LHCN-M2 (cell line): ENCODE measurements at regions not wholly inside any gene's neighbourhood (a gene's known extent, or its start where the extent isn't known, plus 50 kb on each side); places are given as distances from the start of the nearest gene placed in this dataset.
A peak's percentile ranks its signal among the peaks of the same experiment; 100 is the strongest.
"Not testable (repeated sequence)": the region's sequence is repeated elsewhere in the genome, so short reads cannot be mapped to it uniquely, and the experiment has no call there.

Source experiments
- DNase-seq: peaks from one replicate; pipeline ENCODE4 v3.0.0-alpha.2; 2012; ENCODE audit warnings: low read depth

DNA sequence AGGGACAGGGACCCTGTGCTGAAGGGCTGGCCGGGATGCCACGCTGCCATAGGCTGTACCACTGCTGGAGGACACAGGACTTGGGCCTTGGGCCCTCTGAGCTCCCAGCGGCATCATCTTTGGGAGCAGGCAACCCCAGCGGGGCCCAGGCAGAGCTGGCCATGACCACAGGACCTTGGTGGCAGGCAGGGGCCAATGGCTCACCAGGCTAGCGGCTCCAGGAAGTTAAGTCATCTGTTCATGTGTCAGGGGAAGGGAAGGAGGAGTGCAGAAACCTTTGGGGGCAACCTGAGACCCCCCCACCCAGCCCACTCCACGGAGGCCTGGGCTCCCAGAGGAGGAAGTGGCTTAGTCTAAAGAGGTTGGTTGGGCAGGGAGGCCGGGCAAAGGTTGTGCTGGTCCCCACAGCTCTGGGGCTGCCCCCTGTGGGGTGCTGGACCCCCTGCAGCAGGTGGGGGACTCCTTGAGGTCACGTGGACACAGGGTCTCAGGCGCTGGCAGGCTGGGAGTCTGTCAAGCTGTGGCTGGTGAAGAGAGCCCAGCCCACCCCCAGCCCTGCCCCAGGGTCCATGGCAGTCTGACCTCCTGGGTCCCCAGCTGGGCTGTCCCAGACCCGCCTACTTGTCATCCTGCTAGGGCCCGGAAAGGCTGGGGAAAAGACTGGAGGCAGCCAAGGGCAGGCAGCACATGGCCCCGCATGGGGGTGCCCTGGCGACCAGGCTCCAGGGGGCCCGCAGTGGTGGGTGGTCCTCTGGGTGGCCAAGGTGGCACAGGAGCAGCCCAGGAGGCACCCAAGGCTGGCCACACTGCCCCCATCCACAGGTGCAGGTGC lies 184.3 kb downstream of the IGLL1 start:
- no peak for DNase-seq

DNA sequence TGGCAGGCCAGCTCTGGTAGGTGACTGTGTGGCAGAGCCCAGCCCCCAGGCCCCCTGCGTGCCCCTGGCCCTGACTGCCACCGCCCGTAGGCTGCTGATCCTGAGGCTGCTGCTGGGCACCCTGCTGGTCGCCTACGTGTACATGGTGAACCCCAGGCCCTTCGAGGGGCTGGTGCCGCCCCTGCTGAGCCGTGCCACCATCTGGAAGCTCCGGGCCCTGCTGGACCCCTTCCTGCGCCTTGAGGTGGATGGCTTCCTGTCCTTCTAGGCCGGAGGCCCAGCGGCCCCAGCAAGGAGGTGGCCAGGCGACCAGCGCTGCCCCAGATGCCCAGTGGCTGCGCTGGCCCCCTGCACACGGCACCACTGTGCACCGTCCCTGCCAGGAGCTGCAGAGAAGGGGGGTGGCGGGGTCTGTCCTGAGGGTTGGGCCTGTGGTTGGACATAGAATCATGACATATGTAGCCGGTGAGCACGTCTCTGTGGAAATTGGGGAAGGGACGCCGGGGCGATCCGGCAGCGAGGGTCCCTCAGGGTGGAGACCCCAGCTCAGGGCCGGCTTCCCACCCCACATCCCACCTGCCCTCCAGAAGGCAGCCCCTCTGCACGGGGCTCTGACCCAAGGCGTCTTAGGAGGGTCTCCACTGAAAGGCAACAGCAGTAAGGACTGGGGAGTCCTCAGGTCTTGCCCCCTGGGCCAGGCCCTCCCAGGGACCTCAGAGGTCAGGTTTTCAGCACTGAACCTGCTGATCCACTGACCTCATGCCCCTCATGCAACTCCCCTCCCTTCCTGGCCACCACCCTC lies 185.4 kb downstream of the IGLL1 start:
- DNase-seq: no peak

DNA sequence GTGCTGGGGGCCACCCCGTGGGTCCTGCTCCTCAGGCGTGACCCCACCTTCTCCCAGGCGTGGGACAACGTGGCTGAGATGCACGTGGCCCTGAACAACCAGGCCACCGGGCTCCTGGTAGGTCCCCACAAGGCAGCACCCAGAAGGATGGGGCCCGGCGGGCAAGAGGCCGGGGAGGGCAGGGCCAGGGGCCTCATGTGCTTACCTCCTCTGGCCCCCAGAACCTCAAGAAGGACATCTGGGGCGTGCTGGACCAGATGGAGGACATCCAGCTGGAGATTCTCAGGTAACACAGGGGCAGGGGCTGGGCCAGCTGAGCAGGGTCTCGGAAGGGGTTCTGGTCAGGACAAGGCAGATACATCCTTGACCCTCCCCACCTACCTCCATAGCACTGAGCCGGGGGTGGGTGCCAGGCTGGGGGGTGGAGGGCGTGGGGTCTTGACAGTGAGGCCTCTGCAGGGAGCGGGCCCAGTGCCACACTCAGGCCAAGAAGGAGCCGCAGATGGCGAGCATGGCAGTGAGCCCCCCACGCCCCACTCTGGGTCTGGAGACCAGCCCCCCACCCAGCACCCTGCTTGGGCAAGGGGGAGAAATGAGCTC lies 186.3 kb downstream of the IGLL1 start:
- no peak for DNase-seq

DNA sequence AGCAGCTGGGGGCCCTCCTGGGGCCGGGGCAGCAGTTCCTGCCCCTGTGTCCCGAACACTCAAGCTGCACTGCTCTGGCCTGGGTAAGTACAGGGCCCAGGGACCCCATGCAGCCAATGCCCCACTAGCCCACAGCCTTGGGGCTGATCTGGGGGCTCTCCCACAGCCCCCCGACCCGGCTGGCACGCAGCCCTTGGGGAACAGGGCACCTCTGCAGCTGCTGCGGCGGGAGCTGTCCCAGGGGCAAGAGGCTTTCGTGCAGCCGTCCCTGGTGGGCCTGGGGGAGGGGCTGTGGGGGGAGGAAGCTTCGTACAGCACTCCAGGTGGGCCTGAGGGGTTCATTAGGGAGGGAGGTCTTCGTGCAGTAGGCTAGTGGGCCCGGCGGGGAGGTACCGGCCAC lies 186.9 kb downstream of the IGLL1 start:
- not testable (repeated sequence) for DNase-seq

DNA sequence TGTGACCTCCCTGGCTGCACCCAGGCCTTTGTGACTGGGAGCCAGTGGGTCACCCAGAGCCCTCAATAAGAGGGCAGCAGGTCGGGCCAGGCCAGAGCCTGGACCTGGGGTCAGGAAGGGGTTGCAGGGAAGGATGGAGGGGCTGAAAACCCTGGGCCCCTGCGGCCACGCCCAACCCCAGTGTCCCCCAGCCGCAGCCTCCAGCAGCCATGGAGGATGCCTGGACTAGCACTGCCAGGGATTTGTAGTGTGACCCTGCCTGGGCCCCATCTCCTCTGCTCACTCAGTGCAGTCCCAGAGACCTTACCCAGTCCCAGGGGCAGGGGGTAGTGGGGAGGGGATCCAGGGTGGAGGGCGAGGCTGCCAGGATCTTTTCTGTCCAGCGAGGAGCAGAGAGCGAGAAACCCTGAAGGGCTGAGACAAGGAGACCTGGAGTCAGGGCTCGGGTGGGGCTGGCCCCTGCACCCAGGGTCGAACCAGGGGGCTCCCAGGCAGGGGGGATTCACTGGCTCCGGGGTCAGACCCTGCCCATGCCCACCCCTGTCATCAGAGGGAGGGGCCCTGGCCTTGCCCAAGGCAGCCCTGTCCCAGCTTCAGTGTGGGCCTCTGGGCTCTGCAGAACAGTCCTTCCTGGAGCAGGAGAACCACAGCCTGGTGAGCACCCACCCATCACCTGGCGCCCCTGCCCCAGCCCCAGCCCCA lies 187.5 kb downstream of the IGLL1 start:
- DNase-seq: no peak

DNA sequence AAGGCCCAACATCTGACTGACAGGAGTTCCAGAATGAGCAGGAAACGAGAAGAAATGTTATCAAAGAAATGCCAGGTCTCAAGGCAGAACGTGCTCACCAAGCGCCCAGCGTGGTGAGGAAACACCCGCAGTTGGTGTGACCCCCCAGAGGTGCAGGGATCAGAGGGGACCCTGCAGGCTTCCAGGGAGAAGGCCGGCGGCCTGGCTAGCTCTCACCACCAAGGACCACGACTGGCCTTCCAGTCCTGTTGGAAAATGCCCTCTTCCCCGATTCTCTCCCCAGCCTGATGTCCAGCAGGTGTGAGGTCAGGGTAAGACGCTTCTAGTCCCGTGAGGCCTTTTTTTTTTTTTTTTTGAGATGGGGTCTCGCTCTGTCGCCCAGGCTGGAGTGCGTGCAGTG lies 189.1 kb downstream of the IGLL1 start:
- DNase-seq: no peak

DNA sequence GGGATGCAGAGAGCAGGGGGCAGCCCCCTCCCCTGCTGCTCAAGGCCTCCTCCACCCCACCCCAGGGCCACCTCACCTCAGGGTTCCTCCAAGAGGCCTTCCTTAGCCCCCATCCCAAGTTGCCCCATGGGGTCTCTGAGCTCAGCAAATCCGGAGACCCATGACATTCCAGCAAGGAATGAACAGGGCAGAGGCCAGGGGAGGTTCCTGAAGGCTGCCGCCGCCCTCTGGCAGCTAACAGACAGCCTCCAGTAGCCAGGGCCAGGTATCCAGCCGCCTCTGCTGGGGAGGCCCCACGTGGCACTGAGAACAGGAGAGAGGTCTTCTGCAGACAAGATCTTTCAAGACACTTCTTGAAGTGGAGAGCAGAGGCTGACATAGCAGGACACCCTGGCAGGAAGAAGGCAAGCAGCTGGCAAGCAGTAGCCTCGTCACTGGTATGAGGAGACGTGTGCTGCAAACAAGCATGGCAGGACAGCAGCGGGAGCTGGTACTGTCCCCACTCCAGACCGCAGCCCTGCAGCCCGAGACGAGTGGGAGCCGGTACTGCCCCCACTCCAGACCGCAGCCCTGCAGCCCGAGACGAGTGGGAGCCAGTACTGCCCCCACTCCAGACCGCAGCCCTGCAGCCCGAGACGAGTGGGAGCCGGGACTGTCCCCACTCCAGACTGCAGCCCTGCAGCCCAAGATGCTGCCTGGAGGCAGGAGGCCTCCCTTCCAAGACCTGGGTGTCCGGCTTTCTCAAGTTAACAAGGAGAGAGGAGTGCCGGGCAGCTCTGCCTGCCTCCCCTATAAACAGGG lies 190.6 kb downstream of the IGLL1 start:
- DNase-seq: no peak

DNA sequence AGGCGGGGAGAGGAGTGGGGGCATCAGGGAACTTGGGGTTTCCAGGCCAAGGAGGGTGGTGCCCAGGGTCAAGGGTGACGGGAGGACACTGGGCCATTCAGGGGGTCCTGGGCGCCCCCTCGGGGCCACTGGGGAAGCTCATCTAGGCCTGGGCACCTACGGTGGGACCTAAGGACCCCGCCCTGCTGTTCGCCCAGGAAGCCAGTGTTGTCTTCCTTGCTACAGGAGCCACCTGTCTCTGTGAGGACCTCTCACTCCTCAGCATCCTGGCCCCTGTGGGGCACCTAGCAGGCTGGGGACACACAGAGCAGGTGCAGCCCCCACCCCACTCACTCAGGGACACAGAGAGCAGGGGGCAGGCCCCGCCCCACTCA lies 191.6 kb downstream of the IGLL1 start:
- no peak for DNase-seq

DNA sequence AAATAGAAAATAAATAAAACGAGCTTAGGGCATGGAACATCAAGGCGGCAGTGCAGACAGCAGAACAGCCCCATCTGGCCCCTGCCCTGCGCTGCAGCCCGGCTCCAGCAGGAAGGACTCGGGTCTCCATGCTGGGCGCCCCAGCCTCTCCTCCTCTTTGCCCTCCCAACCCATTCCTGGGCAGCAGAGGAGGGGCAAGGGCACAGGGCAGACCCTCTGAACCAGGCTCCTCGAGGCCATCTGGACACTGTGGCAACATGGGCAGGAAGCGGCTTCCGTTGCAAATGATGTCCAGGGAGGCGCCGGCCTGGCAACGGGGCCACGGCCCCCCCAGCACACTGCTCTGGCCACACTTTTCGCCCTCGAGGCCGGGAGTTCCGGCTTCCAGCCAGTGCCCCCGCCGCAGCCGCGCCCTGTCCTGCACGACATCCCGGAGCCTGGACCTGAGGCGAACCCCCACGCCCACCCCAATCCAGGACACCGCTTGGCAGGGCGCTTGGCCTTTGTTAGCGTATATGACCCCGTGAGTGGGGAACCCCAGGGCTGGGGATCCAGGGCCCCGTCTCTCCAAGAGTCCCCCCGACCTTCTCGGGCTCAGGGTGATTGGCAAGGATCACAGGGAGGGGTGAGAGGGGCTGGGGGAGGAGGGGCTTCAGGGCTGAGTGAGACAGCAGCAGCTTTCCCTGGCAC lies 192.1 kb downstream of the IGLL1 start:
- DNase-seq: no peak

DNA sequence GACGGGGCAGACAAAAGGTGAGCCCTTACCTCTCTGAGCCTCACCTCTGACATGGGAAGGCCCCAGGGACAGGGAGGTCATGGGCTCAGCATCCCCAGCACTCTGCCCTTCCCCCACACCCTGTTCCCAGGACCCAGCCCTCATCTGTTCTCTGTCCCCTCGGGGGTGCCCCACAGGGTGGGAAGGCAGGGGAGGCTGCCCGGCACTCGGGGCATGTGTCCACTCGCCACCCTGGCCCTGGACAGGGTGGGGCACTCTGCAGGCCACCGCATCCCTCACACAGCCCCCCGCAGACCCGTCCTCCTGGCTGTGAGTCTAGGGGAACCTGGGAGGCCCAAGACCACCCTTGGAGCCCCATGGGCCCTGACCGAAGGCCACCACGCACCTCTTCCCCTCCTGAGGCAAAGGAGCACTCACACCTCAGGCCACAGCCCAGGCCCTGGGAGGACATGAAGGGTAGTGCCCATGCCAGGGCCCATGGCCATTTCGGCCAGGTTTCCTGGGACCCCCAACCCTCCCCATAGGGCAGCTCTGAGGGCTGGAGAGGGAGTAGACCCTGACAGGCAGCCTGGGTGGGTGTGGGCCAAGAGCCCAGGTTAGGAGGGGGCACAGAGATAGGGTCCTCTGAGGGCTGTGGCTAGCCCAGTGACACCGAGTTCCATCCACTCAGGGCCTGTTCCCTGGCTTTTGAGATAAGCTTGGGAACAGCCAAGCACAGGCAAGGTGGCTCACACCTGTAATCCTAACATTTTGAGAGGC lies 193.1 kb downstream of the IGLL1 start:
- DNase-seq: no peak

DNA sequence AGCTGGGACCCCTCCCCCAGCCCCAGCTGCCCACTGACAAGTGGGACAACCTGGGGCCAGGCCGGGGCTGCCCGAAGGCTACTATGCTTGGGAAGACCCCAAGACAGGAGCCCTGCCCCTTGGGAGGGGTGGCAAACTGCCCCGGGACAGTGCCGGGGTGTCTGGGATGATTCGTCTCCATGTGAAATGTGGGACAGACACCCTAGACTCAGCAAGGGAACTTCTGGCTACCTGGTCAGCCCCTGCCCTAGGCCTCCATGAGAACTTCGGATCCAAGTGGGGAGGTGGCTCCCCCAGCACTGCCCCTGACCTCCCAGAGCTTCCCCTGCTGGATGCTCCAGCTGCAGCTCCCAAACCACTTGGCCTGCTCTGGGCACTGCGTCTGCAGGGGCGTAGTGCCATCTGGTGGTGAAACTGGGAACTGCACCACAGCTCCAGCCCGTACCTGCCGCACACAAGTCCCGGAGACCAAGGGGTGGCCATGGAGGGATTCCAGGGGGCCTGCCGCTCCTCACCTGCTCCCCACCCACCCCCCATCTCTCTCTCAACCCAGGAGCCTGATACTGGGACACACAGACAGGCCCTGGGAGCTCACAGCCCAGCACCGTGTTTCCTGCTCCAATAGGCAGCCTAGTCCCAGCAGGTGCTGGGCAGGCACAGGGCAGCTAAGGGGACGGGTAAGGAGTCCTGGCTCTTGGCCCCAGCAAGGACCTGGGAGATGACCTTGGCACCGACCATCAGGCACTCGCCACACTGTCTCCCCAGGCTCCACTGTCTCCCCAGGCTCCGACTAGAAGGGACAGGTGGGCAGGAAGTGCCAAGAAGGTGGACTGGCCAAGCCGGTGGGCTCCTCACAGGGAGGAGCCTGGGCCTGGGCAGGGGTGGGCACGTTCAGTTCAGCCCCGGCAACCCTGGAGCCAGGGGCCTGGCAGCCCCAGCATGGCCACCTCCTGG lies 194.1 kb downstream of the IGLL1 start:
- DNase-seq: peak; percentile 40

DNA sequence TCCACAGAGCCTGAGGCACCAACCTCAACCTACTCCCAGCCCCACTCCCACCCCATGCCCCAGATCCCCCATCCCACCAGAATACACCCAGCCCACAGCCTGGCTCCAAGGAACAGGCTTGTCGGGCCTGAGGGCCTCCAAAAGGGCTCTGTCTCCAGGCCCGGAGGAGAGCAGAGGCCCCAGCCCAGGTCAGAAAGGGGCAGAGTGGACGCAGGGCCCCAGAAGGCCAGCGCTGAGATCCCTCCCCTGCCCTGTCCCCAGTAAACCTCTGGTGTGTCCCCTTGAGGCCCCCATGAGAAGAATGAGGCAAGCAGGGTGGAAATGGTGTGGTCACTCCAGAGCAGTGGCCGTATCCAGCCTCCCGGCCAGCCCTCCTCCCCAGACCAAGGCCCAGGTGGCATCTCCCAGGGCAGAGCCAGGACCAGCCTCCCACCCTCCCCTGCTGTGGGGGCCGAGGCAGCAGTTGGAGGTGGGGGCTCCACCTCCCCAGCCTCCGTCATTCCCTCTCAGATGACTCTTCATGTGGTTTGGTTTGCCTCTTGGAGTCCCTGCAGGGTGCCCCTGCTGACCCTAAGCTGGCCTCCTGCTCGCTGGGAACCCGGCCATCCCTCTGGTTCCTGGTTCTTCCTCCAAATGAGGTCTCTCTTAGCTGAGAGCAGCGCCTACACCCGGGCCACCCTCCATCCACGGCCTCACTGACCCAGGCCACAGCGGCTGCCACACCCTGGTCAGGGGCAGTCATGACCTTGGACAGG lies 195.0 kb downstream of the IGLL1 start:
- DNase-seq: no peak

DNA sequence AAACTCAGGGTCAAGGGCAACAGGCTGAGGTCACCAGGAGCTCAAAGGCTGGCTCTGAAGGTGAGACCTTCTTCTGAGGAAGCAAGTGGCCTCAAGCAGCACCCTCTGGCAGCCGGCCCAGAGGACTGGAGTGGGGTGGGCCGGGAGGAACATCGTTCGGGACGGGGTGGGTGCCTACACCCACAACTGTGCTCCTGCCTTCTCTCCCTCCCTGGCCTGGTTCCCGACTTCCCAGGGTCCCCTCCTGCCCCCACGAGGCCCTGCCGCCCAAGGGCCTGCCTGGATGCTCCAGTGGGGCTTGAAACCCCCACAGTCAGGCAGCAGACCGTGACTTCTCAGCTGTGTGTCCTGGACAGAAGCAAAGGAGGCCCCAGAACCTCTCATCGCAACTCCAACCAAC lies 195.7 kb downstream of the IGLL1 start:
- no peak for DNase-seq

DNA sequence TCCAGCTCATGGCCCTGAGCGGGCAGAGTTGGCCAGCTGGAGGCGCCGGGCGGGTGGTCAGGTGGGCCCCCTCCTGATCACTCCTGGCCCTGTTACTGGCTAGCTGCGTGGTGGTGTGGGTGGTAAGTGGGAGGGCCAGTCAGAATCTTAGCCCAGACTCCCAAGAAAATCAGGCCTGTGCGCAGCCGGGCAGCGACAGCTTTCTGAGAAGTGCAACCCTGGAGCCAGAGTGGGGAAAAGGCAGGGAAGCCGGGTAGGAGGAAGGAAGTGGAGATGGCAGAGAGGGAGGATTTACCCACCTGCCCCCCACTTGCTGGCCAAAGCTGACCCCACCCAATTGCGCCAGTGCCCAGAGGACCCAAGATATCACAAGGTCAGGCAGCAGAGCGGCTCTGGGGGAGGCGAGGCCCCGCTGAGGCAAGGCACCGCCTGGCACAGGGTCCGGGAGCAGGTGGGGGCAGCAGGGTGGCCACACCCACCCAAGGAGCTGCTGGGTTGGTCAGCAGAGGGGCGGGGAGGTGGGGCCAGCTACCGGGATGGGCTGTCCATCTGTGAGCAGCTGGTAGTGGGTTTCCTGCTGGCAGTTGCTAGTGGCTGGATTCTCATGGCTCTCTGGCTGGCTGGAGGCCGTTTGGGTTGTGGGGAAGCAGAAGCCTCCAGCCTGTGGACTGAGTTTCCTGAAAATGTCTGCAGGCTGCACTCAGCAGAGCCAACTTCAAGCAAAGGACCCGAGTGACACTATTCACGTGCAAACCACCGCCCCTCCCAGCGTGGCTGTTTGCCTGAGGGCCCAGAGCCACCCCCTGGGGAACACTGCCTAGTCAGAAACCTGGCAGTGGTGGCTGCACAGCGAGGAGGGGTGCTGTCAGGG lies 196.4 kb downstream of the IGLL1 start:
- no peak for DNase-seq

DNA sequence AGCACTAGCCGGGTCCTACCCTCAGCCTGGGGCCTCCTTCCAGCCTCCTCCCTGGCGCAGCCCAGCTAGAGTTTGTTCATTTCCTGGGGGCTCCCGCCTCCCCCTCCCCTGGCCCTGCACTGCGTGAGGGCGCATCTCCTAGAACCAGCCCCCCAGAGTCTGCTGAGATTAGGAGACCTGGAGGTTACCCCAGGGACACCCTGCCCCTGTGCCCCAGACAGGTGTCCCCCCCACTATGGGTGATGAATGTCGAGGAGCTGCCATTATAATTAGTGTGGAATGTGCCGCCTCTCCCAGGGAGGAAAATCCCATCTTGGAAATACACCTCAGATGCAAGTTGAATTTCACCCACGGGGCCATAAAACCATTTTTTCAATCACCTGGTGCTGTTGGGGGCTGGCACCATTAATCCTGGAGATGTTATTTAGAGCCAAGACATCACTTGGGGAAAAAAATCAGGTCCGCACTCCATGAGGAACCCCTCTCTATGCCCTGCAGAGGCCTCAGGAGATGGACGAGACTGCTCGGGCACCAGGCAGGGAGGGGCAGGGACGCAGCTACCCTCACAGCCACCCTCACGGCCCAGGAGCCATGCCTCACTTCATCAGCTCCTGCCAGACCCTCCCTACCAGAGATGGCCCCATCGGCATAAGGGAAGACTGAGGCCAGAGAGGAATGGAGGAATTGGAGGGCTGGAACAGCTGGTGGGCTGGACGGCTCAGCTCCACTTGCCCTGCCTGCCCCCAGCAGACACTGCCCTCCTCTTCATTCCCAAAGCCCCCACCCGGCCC lies 197.5 kb downstream of the IGLL1 start:
- no peak for DNase-seq
